22Rv1 (cell line): ENCODE measurements at regions not wholly inside any gene's neighbourhood (a gene's known extent, or its start where the extent isn't known, plus 50 kb on each side); places are given as distances from the start of the nearest gene placed in this dataset.

Experiments used
- ZFX ChIP-seq: fragments of 450-650 bp; IDR thresholded peaks from 2 replicates; pipeline ENCODE4 v1.6.1; 2017; ENCODE audit warnings: antibody characterized with exemption, borderline replicate concordance
- TF ChIP-seq, protein P1 (sequence below): fragments of 450-650 bp; IDR thresholded peaks from 2 replicates; pipeline ENCODE4 v1.5.1; 2017; ENCODE audit warnings: mild to moderate bottlenecking

DNA sequence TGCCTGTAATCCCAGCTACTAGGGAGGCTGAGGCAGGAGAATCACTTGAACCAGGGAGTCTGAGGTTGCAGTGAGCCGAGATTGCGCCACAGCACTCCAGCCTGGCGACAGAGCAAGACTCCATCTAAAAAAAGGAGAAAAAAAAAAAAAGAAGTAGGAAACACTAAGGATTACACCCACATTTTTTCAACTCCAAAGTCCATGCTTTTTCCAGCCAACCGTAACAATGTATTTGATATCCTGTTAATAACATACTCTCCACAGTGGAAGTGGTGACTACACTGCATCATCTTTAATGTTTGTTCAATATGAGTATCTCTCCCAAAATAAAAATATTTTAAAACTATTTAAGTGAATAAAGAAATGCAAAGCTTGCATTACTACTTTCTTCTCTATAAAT lies 481.6 kb upstream of the ACVR2A start:
- TF ChIP-seq, protein P1, sequence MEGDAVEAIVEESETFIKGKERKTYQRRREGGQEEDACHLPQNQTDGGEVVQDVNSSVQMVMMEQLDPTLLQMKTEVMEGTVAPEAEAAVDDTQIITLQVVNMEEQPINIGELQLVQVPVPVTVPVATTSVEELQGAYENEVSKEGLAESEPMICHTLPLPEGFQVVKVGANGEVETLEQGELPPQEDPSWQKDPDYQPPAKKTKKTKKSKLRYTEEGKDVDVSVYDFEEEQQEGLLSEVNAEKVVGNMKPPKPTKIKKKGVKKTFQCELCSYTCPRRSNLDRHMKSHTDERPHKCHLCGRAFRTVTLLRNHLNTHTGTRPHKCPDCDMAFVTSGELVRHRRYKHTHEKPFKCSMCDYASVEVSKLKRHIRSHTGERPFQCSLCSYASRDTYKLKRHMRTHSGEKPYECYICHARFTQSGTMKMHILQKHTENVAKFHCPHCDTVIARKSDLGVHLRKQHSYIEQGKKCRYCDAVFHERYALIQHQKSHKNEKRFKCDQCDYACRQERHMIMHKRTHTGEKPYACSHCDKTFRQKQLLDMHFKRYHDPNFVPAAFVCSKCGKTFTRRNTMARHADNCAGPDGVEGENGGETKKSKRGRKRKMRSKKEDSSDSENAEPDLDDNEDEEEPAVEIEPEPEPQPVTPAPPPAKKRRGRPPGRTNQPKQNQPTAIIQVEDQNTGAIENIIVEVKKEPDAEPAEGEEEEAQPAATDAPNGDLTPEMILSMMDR, result no peak
- no peak for TF ChIP-seq ZFX
